ENCODE measurements at regions not wholly inside any gene's neighbourhood (a gene's known extent, or its start where the extent isn't known, plus 50 kb on each side); places are given as distances from the start of the nearest gene placed in this dataset.

DNA sequence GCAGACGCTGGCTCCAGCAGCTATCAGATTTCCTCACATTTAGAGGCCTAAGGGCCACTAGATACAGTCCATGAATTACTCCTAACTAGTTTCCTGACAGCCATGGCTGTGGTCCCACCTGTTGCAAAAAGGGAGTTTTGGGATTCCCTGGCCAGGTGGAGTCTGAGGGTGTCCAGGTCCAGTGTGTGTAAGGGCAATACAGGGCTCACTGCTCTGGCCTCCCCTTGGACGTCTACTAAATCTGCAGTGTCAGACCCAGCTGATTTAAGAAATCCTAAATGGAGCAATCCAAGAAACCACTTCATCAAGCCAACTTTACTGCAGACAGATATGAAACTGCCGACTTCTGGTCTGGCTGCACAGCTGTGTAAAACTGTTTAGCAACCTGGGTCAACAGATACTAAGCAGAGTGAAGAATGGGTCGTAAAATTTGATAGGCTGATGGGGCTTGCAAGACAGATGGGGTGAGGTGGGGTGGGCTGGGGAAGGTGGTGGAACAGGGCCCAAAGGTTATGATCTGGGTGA lies 116.4 kb downstream of the GADD45G start:
- no peak for DNase-seq (ENCODE audit: extremely low read depth, low read depth, low spot score)

DNA sequence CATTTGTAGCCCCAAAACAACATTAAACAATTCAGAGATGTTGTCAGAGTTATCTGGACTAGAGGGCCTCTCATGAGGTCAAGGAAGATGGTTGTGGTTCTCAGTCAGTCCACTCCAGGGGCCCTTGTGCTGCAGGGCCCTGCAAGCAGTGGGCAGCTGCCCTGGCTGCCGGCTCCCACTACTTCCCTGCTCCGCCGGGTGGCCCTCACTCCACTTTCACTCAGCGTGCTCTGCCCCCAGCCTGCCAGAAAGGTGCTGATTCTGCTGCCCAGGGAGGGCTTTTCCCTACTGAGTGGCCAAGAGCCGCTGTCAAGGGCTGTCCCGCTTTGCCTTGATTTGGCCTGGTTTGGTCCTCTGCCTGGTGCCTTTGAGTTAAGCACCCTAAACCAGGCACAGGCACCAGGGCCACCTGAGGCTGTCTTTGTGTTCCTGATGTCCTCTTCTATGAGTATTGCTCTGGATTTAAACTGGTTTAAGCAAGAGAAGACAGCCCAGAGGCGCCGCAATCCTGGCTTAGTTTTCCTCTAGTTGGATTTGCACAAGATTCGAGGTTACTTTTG lies 117.2 kb downstream of the GADD45G start:
- no peak for DNase-seq (ENCODE audit: extremely low read depth, low read depth, low spot score)

DNA sequence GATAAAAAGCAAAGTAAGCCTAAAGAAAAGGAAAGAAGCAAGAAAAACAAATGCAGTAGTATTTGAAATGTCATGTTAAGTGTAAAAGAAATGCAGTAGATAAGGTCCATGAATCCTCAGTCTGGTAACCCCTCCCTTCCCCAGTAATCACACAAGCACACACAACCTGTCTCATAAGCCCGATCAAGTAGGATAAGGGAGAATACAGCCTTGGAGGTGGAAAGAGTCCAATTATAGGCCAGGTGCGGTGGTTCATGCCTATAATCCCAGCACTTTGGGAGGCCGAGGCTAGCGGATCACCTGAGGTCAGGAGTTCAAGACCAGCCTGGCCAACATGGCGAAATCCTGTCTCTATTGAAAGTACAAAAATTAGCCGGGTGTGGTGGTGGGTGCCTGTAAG lies 117.9 kb downstream of the GADD45G start:
- DNase-seq (ENCODE audit: extremely low read depth, low read depth, low spot score), result no peak

DNA sequence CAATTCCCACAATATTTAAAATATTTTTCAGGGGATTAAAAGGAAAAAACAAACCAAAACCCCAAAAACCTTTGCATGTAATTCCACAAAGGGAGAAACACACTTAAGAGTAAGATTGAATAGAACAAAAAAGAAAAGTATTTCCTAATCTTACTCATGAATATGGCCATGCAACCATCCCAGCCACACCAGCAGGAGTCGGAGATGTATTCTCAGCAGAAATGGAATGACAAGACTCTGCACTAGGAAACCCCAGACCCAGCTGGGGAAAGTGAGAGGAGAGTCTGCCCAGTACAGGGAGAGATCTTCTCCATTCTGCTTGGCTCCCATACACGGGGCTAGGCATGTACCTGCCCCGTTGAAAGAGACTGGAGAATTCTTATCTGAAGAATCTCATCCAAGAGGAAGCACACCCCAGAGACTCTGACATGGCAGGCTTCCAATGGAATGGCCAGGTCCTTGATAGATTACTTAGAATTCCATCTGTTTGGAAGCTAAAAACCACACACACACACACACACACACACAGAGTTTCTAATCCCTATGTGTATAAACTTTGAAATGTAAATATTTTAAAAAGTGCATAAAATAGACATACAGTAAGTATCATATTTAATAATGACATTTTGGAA lies 118.8 kb downstream of the GADD45G start:
- DNase-seq (ENCODE audit: extremely low read depth, low read depth, low spot score), result no peak

DNA sequence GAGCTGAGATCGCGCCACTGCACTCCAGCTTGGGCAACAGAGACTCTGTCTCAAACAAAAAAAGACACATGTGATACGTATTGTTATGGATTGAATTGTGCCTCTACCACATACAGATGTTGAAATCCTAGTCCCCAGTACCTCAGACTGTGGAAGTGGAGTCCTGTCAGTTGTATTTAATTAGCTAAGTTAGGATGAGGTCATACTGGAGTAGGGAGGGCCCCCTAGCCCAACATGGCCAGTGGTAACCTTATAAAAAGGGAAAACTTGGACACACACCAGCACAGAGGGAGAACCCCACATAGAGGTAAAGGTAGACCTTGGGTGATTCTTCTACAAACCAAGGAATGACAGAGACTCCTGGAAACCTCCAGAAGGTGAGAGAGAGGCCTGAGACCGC lies 119.8 kb downstream of the GADD45G start:
- no peak for DNase-seq (ENCODE audit: extremely low read depth, low read depth, low spot score)

DNA sequence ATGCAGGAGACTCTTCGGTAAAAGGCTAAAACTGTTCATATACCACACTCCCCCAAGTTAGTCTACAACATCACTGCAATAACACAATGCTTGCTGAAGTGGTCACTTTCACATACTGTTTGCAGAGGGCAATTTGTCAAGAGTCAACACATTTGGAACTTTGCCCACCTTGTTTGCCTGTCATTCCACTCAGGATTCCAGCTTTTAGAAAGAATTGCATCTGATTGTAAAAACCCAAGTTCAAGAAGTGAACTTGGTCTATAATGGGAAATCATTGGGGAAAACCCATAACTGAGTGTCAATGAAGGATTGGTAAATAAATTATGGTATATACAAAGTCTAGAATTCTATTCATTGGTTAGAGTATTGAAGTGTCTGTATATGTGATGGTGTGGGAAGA lies 120.5 kb downstream of the GADD45G start:
- DNase-seq (ENCODE audit: extremely low read depth, low read depth, low spot score), result no peak

DNA sequence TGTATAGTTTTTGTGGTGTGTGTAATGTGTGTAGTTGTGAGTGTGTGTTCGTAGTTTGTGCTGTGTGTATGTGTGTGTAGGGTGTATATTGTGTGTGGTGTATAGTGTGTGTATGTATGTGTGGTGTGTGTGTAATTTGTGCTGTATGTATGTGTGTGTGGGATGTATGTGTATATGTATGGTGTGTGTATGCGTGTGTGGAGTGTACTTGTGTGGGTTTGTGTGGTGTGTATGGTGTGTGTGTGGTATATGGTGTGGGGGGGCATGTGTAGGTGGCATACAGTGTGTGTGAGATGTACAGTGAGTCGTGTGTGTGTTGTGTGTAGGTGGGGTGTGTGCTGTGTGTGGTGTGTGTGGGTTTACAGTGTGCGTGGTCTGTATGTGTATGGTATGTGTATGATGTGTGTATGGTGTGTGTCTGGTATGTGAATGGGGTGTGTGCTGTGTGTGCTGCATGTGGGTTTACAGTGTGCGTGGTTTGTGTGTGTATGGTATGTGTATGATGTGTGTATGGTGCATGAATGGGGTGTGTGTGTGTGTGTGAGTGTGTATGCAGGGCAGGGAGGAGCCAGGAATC lies 125.2 kb downstream of the GADD45G start:
- DNase-seq (ENCODE audit: extremely low read depth, low read depth, low spot score), result no peak

DNA sequence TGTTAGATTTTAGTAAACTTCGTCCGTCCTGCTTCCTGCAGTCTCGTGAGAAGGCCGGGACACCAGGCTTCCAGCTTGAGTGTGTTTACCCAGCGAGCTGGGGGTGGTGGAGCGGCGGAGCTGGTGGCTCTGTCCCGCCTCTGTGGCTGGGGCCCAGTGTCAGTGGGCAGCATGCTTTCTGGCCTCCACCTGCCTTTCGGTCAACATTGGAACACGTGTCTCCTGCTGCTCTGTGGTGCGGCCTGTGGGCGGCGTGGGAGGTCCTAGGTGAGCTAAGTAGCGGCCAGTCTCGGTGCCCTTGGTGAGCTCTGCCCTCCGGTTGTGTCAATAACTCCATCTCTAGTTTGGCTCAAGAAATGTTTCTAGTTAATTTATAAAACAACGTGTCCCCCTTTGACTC lies 125.9 kb downstream of the GADD45G start:
- DNase-seq (ENCODE audit: extremely low read depth, low read depth, low spot score), result no peak

DNA sequence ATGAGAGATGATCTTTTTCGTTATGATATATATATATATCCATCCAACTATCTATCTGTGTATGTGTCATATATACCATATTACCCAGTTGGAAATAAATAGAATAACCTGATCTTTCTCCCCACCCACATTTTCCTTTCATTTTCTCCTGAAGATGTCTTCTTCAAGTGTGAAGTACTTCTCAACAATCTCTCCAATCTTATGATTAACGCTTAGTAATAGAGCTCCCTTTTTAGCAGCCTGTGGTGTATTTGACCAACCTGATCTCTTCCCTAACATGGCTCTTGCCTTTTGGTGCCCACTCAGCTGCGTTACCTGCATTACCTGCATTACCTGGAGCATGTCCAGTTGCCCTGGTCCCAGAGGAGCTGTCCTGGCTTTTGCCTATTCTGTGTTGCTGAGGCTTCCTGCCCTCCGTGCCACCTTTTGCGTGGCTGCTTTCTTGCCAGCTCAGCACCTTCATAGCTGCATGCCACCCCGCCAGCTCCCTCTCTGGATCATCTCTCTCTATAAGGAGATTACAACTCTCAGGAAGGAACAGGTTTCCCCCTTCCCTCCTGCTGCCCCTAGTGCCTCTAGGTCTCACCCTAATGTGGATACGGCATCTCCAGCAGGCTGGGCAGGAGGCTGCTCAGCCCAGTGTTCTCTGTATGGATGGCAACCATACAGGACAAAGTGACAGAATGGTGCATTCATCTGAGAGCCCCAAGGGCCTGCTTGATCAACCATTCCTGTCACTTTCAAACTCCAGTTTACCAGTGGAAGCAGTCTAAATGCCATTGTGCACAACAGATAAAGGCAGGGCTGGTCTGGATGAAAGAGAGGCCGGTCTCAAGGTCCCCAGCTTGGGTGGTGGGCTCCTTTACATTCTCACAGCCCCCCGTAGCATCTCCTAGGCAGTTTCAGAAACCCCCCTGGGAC lies 126.7 kb downstream of the GADD45G start:
- DNase-seq (ENCODE audit: extremely low read depth, low read depth, low spot score), result no peak

DNA sequence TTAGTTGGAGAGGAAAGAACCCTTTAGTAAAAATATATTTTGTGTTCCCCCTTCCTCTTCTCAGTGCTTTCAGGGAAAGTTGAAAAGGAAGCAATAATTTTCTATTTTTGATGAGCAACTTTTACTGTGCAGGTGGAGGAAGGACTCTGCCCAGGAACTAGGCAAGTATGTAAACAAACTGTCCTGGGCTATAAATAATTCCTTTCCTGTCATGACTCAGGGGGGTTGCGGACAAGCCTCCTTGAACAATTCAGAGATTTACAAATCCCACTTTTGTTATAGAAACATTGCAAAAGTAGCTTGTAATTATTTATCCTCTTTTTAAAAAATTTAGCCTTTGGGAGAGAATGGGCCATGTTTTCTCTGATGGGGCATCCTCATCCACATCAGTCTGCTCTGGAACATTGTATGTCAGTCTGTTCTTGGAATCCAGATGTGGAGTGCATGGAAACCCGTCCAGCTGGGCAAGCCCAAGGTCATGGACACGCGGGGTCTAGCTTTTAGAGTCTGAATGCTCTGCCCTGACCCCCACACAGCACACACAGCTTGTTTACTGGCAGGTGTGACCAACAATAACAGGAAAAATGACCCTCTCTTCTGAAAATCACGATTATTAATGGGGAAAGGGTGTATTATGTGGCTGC lies 127.6 kb downstream of the GADD45G start:
- peak; percentile 7 for DNase-seq (ENCODE audit: extremely low read depth, low read depth, low spot score)

DNA sequence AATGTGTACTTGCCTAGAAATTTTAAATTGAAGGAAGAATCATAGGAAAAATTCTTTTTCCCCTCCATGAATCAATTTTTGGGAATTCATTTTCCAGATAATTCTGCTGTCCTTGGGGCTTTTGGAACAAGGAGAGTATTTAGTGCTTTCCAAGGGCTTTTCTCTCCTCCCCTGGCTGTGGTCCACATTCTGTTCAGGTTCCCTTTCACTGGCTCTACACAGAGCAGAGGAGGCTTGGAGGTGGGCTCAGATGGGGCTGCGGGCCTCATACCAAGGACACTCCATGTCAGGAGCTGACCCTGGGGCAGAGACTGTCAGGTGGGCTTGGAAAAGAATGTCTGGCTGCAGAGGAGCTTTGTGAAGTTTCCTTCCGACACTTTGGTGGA lies 128.1 kb downstream of the GADD45G start:
- no peak for DNase-seq (ENCODE audit: extremely low read depth, low read depth, low spot score)

DNA sequence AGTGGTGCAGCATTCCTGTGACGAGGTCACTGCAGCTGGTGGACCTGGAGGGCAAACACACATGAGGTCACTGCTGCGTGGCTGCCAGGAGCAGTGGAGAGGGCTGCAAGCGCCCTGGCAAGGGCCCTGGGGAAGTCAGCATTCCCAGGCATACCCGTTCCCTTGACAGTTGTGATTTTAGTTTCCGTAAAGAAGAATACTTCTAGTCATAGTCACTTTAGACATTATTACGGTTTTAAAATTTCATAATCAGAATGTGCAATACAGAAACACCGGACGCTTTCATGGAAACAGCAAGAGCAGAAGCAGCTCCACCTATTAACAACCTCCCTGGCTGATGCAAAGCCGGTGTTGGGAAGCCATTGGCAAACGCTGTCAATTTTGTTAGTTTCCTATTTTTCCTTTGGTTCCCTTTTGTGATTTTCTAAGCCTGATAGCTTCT lies 129.8 kb downstream of the GADD45G start:
- DNase-seq (ENCODE audit: extremely low read depth, low read depth, low spot score), result no peak

DNA sequence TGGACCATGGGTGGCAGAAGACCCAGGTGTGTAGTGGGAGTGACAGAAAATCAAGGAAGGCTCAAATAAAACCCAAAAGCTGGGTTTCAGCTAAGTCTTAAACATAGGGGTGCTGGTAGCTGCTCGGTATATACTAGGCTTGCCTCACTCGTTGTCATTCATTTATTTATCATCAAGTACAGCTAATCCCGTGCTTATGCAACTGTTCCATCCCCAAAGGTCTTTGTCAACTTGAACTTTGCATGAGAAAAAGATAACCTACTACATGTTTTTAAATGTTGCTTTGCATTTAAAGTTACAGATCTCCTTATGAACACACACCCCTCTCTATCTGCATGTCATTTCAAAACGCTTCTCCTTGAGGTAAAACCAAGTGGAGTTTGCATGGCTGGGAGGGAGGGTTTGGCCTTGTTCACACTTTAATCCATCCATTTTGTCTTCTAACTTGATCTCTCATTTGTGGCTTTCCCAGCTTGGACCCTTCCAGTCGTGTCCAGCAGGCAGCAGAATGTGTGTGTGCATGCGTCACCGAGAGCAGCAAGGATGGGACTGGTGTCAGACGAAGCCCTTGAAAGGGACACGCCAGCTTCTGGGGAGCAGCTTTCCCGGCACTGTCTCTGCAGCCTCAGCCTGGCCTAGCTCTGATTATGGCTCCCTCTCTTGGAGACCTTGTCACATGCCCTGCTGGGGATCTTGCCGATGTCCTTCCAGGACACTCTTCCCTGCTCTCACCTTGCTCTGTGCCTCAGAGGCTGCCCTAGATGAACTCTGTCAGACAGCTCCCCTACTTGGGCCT lies 133.5 kb downstream of the GADD45G start:
- DNase-seq (ENCODE audit: extremely low read depth, low read depth, low spot score), result no peak

DNA sequence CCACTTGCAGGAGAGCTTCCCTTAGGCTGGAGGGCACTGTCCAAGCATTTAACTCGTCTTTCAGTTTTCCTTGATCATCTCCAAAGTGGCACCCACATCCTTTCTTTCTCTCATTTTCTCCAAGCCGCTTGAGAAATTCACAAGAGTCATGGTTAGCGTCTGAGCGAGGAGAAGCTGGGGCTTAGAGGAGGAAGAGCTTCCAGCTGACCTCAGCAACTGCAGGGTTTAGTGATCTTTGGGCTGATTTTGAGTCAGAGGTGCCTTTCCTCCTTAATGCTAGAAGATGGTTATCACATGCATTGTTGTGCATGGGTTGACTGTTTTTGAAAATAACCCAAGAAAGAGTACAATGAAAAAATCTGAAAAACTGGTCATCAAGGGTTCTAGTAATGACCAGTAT lies 134.7 kb downstream of the GADD45G start:
- no peak for DNase-seq (ENCODE audit: extremely low read depth, low read depth, low spot score)

DNA sequence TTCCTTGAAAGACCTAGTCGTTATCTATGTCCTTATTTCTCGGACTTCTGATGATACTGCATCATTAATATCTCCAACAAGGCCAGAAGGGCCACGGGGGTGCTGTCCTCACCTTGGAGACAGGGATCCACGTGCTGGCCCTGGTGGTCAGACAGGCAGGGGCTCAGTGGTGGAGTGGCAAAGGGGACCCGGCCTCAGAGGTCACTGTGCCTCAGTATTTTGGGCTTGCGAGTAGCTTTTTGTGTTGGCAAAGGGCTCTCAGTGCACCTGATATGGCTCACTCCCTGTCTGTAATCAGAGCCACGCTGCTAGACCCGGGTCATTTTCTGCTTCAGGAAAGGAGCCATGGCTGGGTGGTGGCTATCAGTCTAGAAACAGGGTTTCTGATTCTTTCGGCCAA lies 135.1 kb downstream of the GADD45G start:
- DNase-seq (ENCODE audit: extremely low read depth, low read depth, low spot score), result no peak

DNA sequence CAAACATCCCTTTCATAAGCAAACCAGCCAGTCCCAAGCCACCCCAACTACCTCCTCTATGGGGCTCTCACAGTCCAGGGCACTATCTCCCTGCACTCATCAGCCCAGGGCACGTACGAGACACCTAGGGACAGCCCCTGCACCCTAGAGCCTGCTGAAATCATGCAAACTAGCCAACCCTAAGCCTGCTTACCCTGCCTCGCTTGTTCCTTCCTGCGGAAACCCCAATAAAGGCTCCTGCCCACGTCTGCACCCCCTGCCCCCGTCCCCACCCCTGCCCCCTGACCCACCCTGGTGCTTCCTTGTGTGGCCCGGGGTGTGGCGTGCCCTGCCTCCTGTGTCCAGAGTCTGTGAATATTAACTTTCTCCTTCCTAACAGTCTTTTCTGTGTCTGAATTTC lies 135.9 kb downstream of the GADD45G start:
- no peak for DNase-seq (ENCODE audit: extremely low read depth, low read depth, low spot score)

DNA sequence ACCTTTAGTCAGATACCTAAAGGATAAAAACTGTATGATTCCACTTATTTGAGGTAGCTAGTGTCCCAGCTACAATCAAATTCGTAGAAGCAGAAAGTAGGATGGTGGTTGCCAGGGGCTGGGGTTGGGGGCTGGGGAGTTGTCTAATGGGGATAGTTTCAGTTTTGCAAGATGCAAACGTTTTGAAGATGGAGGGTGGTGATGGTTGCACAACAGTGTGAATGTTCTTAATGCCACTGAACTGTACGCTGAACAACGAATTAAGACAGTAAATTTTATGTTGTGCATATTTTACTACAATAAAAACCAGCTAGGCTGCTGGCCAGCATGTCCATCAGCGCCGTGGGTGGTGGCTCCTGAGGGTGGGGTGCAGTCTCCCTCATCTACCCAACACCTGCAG lies 137.8 kb downstream of the GADD45G start:
- DNase-seq (ENCODE audit: extremely low read depth, low read depth, low spot score), result no peak

DNA sequence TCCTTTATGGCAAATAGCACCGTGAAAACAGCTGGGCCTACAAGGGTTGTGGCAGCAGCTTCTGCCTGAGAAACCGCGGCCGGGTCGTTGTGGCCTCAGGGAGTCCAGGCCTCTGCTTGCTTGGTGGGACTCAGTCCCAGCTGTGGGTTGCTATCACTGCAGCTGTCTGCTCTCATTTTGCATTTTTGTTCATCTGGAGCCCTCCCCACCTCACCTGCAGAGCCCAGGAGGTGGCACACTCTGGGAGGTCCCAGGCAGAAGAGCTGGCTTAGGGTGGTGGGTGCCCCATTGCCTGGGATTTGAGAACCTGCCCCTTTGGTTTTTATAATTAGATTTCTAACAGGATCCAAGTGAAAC lies 138.4 kb downstream of the GADD45G start:
- no peak for DNase-seq (ENCODE audit: extremely low read depth, low read depth, low spot score)

DNA sequence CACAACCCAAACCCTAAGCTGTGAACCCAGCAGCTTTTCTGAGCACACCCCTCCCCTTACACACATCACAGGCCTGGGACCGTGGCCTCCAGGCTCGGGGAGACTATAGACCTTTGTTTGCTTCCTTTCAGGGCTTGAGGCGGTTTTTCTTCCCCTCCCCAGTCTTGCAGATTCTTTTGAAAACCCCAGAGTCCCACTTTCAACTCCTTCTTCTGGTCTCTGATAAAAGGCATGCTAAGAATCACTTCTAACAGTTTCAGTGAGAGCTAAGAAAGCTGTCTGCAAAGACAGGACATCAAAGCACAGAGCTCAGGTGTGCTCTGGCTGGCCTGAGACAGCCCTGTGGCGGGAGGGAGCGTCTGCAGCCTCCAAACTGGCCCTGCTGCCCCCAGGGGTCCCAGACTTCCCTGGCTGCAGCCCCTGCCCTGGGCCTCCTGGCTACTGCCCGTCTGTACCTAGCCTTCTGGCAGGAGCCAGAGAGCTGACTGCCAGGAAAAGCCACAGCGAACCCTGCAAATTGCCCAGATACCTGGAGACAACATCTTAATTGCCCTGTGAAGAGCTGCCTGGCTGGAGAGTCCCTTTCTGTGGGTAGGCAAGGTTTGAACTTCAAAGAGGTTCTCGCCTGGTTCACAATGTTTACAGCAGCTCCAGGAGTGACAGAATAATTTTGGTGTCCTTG lies 138.9 kb downstream of the GADD45G start:
- DNase-seq (ENCODE audit: extremely low read depth, low read depth, low spot score), result no peak

DNA sequence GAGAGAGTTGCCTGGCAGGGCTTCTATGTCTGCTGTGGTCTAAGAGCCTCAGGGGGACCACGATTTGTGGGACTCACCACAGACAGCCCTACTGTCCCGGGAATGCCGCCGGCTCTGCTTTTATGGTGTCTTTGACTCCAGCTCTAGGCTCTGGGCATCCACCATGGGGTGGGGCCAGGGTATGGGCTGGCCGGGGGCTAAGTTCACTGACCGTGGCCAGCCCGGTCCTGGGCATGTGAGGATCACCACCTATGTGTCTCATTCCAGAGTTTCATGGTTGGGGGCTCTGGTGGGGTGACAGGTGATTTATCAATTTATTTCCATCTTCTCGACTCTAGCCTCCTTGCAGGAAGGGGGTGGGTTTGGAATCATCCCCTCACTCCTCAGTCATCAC lies 139.4 kb downstream of the GADD45G start:
- no peak for DNase-seq (ENCODE audit: extremely low read depth, low read depth, low spot score)

Data from glomerular endothelial cell (primary cell).